ENCODE measurements at regions not wholly inside any gene's neighbourhood (a gene's known extent, or its start where the extent isn't known, plus 50 kb on each side); places are given as distances from the start of the nearest gene placed in this dataset.
A peak's percentile ranks its signal among the peaks of the same experiment; 100 is the strongest.

DNA sequence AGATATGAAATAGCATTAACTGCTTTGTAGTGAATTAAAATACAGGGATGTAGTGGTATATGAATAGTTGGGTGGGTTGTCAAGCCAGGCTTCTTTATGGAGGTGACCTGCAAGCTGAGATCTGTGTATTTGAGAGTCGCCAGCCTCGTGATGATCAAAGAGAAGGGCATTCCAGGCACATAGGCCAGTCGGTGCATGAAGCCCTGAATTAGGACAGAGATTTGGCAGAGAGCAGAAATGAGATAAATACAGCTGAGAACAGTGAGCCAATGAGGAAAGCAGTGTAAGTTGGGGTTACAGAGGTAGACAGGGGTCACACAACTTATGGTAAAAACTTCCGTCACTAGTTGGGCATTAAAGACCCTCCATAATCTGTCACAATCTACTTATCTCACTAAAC, 641.9 kb downstream of the OTOL1 start:
- no peak for DNase-seq

DNA sequence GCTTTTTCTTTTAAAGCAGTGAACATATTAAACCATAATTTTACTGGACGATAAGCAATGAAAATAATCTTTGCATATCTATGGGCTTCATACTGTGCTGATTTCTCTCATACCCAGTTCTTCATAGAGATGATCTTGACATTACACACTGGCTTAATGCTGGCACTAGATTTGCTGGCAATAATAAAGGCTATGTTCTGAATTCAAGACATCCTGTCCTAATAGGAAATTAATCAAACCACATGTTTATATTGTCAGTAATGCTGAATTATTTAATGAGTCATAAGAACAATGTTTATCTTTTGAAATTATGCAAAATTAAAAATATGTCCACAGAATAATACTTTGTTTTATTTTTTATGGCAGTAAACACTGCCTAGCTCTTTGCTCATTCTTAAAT, 643.2 kb downstream of the OTOL1 start:
- peak; percentile 18 for DNase-seq

DNA sequence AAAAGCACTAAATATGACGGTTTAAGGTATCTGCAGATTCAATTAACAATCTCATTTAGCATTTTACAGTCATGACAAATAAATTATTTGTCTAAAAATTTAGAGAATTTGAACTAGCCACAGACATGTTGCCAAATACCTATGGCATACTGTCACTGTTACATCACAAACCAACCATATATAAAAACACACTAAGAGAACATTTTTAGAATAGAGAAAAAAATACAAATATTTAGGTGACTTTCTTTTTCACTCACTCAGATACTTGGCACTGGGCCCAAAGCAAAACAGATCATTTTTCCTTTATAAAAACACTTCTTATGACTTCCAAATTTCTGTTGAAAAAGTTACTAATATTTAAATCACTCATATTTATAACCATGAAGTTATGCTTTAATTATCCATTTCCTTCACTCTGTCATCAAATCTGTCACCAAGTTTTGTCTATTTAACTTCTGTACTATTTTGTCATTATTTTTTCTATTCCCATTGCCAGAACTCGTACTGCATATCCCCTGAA, 644.7 kb downstream of the OTOL1 start:
- peak; percentile 82 for DNase-seq

DNA sequence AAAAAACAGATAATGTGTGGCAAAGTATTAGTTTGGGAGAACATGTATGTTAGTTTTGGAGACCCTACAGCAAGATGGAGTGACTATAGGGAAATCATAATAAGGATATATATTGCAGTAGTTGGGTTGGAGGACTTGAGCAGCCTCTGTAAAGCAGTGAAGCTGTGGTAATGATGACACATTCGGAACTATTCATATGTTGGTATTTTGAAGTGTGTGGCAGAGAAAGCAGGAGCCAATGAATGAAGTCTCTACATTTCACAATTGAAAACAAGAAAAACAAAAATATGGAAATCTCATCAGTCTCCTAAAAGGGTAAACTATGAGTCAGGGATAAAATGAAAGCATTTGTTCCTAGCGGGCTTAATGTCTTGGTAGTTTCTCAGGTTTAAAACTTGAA, 645.9 kb downstream of the OTOL1 start:
- peak; percentile 91 for DNase-seq

DNA sequence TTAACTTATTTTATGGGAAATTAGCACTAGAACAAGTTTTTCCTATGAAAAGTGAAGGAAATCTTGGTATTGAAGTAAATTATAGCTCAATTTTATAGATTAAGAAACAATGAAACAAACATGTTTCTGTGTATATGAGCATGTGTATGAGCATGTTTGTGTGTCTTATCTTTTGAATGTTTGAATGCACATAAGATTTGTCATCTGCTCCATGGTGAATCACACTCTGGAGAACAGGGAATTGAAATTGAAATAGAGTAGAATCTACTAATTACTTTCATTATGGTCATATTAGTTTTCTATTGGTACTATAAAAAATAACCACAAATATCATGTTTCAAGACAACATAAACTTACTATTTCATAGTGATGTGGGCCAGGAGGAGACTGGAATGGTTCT, 646.6 kb downstream of the OTOL1 start:
- peak; percentile 41 for DNase-seq

DNA sequence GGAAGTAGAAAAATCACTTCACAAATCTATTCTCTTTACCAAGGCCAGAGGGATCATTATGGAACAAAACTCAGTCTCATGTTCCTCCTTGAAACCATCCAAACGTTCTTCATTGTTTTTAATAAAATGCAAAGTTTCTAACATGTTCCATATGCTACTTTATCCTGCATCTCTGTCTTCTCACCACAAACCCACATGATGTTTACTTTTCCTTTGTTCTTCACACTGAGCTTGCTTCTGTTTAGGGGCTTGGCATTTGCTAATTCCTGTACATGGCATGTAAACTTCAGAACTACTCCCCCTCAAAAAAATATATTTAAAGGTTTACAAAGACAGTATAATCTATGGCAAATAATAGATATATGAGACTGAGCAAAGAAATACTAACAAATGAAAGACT, 651.4 kb downstream of the OTOL1 start:
- DNase-seq, result no peak

DNA sequence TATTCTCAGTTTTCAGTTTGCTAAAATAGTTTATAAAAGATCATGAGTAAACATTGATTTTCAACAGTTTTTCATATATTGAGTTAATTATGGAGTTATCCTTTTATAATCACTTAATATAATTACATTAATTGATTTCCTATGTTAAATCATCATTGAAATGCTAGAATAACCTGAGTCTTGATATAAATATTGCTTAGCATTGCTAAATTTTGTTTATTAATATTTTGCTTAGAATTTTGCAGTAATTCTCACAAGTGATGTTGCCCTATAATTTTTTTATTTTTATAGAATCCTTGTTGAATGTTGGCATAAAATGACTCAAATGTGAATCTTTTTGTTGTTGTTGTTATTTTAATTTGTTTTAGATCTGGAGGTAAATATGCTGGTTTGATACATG, 654.2 kb downstream of the OTOL1 start:
- no peak for DNase-seq

DNA sequence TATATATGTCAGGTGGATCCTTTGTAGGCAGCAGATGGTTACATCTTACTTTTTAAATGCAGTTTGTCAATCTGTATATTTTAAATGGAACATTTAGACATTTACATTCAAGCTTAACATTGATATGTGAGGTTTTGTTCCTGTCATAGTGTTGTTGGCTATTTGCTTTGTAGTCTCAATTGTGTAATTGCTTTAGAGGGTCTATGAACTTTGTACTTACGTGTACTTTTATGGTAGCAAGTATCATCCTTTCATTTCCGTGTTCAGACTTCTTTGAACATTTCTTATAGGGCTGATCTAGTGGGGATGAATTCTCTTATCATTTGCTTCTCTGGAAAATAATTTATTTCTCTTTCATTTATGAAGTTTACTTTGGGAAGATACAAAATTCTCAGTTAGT, 656.0 kb downstream of the OTOL1 start:
- no peak for DNase-seq

DNA sequence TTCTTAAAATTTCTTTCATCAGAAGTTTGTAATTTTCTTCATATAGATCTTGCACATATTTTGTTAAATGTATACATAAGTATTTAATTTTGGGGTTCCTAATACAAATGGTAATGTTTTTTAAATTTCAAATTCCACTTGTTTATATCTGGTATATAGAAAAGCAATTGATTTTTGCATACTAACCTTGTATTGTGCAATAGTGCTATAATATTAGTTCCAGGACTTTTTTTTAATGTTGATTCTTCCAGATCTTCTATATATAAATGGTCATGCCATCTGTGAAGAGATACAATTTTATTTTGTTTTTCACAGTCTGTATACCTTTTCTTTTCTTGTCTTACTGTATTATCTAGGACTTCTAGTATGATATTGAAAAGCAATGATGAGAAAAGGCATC, 665.0 kb downstream of the OTOL1 start:
- DNase-seq, result no peak

DNA sequence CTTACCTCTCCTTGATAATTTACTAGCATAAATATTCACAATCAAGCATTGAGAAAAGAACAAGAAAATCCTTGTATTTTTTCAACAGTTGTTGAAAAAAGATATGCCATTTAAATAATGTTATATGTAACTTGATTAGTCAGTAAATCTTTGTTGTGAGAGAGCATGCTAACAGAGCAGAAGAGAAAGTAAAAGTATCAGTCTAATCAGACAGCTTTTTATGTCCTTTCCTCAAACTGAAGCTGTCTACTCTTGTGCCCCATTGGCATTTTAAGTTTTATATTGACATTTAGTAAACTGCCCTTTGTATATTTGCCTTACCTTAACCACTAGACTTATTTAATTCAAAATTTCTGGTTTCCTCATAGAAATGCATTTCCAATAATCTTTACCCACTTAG, 668.7 kb downstream of the OTOL1 start:
- no peak for DNase-seq

DNA sequence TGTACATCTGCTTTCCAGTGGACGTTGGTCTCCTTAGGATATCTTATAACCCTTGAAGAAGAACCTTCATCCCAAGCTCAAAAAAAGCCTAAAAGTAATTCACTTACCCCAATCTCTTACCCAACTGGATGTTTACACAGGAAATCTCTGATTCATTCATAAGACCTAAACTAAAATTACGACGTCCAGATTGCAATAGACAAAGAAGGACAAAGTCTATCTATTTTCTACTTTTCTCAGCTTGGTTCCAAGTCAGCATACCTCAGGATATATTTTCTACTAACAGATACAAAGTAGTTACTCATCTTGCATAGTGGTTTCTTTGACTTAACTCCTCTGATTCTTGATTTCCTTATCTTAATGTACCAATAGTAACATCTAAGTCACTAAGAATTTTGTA, 669.9 kb downstream of the OTOL1 start:
- DNase-seq, result peak; percentile 56

DNA sequence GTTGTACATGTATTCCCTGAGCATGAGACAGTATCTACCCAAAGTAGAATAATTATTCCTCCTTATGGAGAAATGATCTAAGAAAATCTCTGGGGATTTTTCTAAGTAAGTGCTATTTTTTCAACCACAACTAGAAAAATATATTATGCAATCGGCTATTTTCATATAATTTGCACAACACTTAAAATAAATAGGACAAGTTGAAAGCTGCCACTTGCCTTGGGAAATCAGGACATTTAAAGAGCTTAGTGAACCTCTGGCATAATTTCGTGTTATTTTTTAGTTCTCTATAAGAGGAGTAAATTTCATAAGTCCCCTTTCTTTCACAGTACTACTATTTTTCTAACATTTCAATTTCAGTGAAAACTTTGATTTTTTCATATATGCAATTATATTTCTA, 672.1 kb downstream of the OTOL1 start:
- no peak for DNase-seq

DNA sequence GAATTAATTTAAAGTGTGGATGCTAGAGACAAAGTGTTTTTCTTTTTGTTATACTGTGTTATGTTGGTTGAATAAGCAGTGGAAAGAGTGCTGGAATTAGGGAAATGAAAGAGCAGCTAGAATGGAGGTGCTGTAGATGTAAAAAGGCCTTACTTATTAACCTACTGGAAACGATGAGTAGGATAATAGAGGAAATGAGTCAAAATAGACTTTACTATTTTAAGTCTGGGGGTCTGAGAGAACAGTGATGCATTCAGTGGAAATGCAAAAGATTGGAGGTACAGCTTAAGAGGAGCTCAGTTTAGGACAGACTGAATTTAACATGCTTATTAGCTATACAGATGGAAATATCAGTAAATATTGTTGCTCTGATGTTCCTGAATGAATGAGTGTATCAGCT, 674.0 kb downstream of the OTOL1 start:
- no peak for DNase-seq

DNA sequence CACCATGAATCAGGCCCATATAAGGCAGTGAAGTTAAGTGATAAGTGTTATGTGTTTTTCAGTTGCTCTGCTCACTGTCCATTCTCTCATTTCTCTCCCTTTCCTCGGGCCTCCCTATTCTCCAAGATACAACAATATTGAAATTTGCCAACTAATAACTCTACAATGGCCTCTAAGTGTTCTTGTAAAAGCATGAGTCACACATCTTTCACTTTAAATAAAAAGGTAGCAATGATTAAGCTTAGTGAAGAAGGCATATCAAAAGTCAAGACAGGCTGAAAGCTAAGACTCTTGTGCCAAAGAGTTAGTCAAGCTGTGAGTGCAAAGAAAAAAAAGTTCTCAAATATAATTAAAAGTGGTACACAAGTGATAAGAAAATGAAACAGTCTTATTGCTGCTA, 675.4 kb downstream of the OTOL1 start:
- no peak for DNase-seq

DNA sequence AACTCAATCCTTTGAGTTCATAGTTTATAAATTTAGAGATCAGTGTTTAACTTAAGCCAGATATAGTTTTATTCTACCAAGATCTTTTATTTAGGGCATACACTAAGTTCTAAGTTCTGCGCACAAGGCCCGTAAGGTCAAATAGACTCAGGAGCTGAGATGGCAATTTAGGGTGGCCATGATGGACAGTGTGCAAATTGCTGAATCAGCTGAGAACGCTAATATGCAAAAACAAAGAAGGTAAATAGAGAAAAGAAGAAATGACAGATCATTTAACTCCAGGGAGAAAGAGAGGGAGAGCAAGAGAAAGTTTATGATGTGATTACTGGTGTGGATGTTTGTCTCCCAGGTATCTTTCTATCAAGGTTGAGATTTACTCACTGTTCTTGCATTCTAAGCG, 678.5 kb downstream of the OTOL1 start:
- no peak for DNase-seq

DNA sequence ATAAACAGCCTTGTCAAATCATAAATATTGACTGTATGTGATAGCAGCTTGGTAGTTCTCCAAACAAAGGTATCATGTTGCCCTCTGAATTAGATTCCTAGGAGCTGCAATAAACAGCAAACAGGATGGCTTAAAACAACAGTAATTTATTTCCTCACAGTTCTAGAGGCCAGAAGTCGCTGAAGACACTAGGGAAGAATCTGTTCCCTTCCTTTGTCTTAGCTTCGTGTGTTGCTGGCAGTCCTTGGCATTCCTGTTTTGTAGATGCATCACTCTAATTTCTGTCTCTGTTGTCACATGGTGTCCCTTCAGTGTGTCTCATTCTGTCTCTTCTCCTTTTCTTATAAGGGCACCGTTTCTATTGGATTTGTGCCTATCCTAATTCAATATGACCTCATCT, 679.3 kb downstream of the OTOL1 start:
- DNase-seq, result no peak

DNA sequence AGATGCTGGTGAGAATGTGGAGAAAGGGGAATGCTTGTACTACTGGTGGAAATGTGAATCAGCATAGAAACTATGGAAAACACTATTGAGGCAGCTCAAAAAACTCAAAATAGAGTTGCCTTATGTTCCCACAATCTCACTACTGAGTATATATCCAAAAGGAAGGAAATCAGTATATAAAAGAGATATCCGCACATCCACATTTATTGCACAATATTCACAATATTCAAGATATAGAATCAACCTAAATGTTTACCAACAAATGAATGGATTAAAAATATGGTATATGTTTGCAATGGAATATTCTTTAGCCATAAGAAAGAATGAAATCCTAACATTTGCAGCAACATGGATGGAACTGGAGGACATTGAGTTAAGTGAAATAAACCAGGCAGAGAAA, 686.8 kb downstream of the OTOL1 start:
- DNase-seq, result no peak

DNA sequence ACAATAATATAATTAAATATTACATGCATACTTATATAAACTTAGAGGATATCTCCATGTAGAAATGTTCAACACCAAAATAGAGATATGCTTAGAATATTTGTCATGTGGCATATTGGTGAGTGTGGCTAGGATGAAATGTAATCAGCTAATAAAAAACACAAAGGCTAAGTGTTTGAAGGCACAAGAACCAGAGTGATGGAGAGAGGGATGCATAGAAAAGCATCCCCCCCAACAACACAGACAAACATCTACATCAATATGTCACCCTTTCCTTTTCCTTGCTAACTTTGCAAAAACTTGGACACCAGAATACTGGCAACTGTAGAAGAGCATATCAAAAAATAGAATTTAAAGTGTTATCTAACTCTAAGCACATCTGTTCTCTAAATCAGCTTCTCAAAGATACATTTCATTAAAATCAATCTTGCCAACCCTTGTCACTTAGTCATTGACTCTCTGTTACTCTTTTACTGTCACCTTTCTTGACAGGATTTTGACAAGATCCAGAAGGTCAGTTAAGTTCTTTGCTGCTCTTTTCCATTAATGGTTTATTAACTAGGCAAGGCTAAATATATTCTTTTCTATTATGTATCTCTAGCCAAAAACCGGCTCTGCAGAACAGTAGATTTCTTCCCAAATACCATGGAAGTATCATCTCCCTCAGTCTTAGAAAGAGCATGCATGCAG, 695.9 kb downstream of the OTOL1 start:
- DNase-seq, result no peak

DNA sequence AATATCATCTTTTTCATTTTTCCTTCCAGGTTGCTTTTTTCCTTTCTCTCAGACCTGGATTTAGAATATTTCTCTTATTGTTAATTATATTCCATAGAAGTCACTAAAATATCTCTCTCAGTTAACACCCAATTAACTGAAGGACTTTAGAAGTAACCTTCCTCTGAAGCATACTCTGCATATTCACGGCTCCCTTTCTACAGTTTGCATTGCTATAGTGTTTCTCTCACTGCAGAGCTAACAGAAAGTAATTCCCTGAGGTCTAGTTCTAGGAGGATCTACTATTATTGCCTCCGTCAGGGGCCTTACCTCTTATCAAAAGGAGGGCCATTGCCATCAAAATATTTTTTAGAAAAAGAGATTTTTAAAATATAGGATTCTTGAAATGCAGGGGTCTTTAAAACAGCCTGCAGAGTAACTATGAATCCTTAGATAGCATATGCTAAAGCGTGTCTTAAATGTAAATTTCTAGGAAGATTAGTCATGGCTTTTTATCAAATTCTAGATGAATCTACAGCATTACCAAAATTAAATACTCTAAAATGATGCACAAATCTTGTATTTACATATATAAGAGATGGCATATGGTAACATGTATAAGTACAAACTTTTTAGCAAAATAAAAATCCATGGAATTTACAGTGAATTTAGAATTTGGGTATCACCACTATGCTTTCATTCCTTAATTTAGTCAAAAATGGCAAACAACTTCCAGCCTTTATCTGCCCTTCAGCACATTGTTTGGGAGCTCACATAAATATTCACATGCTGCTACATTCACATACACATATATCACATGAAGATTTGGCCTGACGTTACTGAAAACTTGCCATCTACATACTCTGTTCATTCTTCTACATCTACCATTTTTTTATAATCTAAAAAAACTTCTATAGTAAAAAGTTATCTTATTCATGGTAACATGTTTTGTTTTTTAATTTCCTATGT, 696.8 kb downstream of the OTOL1 start:
- no peak for DNase-seq

DNA sequence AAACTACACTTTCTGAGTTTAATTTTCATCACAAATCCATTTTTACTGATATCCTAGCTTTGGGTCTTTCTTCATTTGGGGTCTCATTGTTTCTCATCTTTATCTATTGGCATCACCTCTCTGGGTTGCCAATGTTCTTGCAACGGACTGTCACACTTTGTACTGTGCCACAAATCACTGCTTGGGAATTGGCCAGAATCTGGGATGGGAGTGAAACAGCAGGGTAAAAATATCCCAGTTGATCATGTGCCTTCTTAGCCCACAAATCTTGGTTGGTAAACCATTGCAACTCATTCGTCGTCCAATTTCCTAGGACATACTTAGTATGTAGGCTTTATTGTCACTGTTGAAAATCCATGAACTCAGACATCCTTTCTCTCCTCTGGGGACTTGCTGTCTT, 698.5 kb downstream of the OTOL1 start:
- no peak for DNase-seq

DNA sequence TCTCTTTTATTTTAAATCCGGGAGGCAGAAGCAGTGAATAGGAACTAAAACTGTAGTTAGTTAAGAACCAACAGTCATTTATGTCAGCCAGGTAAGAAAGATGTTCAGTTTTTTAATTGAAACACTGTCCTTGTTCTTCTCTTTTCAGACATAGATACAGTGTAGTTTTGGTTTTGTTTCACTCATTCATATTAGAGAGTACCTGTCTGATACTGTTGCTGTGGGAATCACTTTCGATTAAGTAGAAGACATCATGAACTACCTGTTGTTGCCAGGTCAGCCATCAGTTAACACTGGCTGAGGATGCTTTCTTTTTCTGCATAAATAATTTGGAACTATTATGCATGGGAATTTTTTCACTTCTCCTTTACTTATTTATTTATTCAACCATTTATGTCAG, 700.4 kb downstream of the OTOL1 start:
- no peak for DNase-seq

DNA sequence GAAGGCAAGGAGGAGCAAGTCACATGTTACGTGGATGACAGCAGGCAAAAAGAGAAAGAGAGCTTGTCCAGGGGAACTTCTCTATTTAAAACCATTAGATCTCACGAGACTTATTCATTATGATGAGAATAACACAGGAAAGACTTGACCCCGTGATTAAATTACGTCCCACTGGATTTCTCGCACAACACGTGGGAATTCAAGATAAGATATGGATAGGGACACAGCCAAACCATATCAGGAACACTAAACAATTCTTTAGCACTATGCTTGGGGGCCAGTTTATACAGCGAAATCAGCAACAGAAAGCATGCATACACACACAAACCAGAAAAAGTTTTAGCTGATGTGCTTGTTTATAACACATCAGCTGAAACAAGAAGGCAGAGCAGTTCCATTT, 704.2 kb downstream of the OTOL1 start:
- DNase-seq, result no peak

DNA sequence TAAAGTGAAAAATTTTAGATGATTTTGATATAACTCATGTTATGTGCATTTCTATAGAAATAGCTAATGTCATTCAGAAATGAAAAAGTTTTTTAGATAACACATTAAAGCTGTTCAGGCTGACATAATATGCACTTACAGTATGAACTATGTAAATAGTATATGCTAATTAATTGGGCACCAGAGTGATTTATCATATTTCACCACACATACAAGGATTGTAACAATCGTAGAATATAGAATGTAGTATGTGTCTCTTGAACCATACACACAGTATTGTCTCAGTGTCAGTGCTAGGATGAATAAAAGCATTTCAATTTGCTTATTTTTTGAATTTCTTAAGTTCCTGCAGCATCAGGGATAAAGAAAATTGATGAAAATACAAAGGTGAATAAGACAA, 710.0 kb downstream of the OTOL1 start:
- DNase-seq, result no peak

DNA sequence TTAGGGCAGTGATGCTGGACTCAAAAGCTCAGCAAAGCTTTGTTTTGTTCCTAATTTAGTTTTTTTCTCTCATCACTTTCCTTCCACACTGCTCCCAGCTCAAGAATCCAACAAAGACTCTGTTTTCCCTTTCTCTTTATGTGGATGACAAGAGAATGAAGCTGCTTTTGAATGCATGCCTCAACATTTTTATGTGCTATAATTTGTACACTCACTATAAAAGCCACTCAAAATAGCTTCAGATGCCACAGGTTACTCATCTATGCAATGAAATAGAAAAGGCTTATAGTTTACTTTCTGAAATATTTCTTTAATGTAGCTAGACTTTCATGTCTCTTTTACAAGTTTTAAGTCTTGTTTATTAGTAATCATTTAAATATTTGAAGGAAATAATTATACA, 714.9 kb downstream of the OTOL1 start:
- DNase-seq, result no peak

Data from HCEC 1CT (cell line).